ENCODE measurements at regions not wholly inside any gene's neighbourhood (a gene's known extent, or its start where the extent isn't known, plus 50 kb on each side); places are given as distances from the start of the nearest gene placed in this dataset.

DNA sequence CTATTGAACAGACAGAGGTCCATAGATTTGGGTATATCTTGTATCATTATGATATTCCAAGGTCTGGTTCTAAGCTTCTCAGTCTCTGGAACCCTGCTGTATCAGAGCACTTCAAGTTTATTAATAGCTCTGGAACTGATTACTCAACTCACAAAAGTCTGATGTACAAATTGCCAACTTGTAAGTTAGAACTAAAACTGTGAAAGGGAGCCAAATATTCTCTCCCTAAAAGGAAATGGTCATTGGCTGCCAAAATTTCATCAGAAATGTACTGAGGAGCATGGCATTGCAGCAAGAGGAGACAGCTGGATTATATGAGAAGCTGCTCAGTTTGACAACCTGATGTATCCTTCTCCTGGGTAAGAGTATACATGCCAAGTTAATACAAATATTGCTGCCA is 828.8 kb upstream of the SEL1L start:
- intact Hi-C loops (cut with DNase I, micrococcal nuclease), result no loop called here
- no peaks in the 10 kb centered on the region for H3K27me3 Mint-ChIP-seq
- Histone ChIP-seq H3K36me3 (ENCODE audit: insufficient read depth, low read length) (no peaks in the 10 kb centered on the region), H3K27ac (ENCODE audit: low read depth in 1 of 2, low read length in 2 of 2) (no peak overlapping the region), H3K4me1 (ENCODE audit: insufficient read depth, low read length) (no peaks in the 10 kb centered on the region), H3K4me3 (ENCODE audit: low read length) (no peak overlapping the region), H3K27me3 (ENCODE audit: control insufficient read depth in 1 of 2, insufficient read depth in 2 of 2, low read length in 2 of 2) (no peaks in the 10 kb centered on the region), H3K9me3 (ENCODE audit: control insufficient read depth in 1 of 2, insufficient read depth in 1 of 2, low read length in 2 of 2) (peaks cover 0 to 8% of the 10 kb centered on the region in 2 experiments)
- no peak overlapping the region for H3K27ac Mint-ChIP-seq
- ChIA-PET POLR2A (no interaction called here), CTCF (no interaction called here)
- ATAC-seq (ENCODE audit: poor library complexity) (no peak), DNase-seq (no peak)
- no peaks in the 10 kb centered on the region for H3K36me3 Mint-ChIP-seq (ENCODE audit: low read depth)
- H3K9me3 Mint-ChIP-seq, result peaks cover 25% of the 10 kb centered on the region
- H3K4me3 Mint-ChIP-seq, result no peak overlapping the region
- H3K4me1 Mint-ChIP-seq (ENCODE audit: low read depth), result no peaks in the 10 kb centered on the region
- TF ChIP-seq, protein P1, sequence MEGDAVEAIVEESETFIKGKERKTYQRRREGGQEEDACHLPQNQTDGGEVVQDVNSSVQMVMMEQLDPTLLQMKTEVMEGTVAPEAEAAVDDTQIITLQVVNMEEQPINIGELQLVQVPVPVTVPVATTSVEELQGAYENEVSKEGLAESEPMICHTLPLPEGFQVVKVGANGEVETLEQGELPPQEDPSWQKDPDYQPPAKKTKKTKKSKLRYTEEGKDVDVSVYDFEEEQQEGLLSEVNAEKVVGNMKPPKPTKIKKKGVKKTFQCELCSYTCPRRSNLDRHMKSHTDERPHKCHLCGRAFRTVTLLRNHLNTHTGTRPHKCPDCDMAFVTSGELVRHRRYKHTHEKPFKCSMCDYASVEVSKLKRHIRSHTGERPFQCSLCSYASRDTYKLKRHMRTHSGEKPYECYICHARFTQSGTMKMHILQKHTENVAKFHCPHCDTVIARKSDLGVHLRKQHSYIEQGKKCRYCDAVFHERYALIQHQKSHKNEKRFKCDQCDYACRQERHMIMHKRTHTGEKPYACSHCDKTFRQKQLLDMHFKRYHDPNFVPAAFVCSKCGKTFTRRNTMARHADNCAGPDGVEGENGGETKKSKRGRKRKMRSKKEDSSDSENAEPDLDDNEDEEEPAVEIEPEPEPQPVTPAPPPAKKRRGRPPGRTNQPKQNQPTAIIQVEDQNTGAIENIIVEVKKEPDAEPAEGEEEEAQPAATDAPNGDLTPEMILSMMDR (IDR thresholded peaks at IDR 0.05), result no peak

DNA sequence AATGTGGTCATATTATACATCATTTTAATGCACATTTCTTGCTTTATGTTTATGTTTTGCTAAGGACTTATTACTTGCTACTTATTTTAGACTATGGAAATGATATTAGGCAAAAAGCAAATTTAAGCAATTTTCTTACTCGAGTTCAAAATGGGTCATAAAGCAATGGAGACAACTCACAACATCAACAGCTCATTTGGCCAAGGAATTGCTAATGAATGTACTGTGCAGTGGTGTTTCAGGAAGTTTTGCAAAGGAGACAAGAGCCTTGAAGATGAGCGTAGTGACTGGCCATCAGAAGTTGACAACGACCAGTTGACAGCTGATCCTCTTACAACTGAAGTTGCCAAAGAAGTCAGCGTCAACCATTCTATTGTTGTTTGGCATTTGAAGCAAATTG is 831.8 kb upstream of the SEL1L start:
- TF ChIP-seq, protein P1 (IDR thresholded peaks at IDR 0.05), result no peak
- ATAC-seq (ENCODE audit: poor library complexity) (no peak), DNase-seq (no peak)
- peaks cover 0 to 8% of the 10 kb centered on the region in 2 experiments for H3K9me3 ChIP-seq (ENCODE audit: control insufficient read depth in 1 of 2, insufficient read depth in 1 of 2, low read length in 2 of 2)
- intact Hi-C loops (cut with DNase I, micrococcal nuclease), result no loop called here
- H3K9me3 Mint-ChIP-seq, result peaks cover 11% of the 10 kb centered on the region
- CTCF ChIA-PET, result no interaction called here
- no peak overlapping the region for H3K4me3 Mint-ChIP-seq
- no peaks in the 10 kb centered on the region for H3K27me3 Mint-ChIP-seq
- H3K4me1 ChIP-seq (ENCODE audit: insufficient read depth, low read length), result no peaks in the 10 kb centered on the region
- H3K36me3 ChIP-seq (ENCODE audit: insufficient read depth, low read length), result no peaks in the 10 kb centered on the region
- no peak overlapping the region for H3K27ac ChIP-seq (ENCODE audit: low read depth in 1 of 2, low read length in 2 of 2)
- H3K27me3 ChIP-seq (ENCODE audit: control insufficient read depth in 1 of 2, insufficient read depth in 2 of 2, low read length in 2 of 2), result no peaks in the 10 kb centered on the region
- no peaks in the 10 kb centered on the region for H3K4me1 Mint-ChIP-seq (ENCODE audit: low read depth)
- no peaks in the 10 kb centered on the region for H3K36me3 Mint-ChIP-seq (ENCODE audit: low read depth)
- POLR2A ChIA-PET, result no interaction called here
- H3K27ac Mint-ChIP-seq, result no peak overlapping the region
- H3K4me3 ChIP-seq (ENCODE audit: low read length), result no peak overlapping the region

DNA sequence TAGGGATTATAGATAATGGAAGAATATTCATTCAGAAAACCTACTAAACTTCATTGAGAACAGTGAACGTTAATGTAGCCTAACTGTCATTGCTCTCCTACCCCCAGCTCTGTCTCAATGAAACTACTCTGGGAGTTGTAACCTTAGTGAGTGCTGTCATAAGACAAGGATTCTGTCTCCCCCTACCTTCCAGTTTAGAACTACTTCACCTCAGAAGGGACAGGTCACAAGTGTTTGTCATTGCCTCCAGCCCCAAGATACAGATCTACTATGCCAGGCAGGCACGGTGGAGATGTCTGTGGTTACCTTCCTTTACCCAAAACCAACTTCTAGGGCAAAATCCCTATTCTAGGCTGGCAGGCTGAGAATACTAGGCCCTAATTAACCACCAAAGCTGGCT is 833.1 kb upstream of the SEL1L start:
- Mint-ChIP-seq H3K36me3 (ENCODE audit: low read depth) (no peaks in the 10 kb centered on the region), H3K9me3 (peaks cover 11% of the 10 kb centered on the region), H3K4me3 (no peak overlapping the region), H3K4me1 (ENCODE audit: low read depth) (no peaks in the 10 kb centered on the region), H3K27ac (no peak overlapping the region), H3K27me3 (no peaks in the 10 kb centered on the region)
- TF ChIP-seq, protein P1 (IDR thresholded peaks at IDR 0.05), result no peak
- intact Hi-C loops (cut with DNase I, micrococcal nuclease), result no loop called here
- CTCF ChIA-PET, result no interaction called here
- Histone ChIP-seq H3K9me3 (ENCODE audit: control insufficient read depth in 1 of 2, insufficient read depth in 1 of 2, low read length in 2 of 2) (peaks cover 0 to 8% of the 10 kb centered on the region in 2 experiments), H3K4me3 (ENCODE audit: low read length) (no peak overlapping the region), H3K27me3 (ENCODE audit: control insufficient read depth in 1 of 2, insufficient read depth in 2 of 2, low read length in 2 of 2) (no peaks in the 10 kb centered on the region), H3K36me3 (ENCODE audit: insufficient read depth, low read length) (no peaks in the 10 kb centered on the region), H3K27ac (ENCODE audit: low read depth in 1 of 2, low read length in 2 of 2) (no peak overlapping the region), H3K4me1 (ENCODE audit: insufficient read depth, low read length) (no peaks in the 10 kb centered on the region)
- DNase-seq (no peak), ATAC-seq (ENCODE audit: poor library complexity) (no peak)
- POLR2A ChIA-PET, result no interaction called here

All from CD4-positive, alpha-beta T cell (primary cell).